Anterior cingulate cortex (tissue), 58 donors: ENCODE measurements at regions not wholly inside any gene's neighbourhood (a gene's known extent, or its start where the extent isn't known, plus 50 kb on each side); places are given as distances from the start of the nearest gene placed in this dataset.

Experiments
- DNase-seq, 58 donors: peaks; one replicate each; lab custom pipeline; 2025; lab: John Stamatoyannopoulos, UW

GRCh38 chr6:19753826-19754225 lies 83.3 kb upstream of the ID4 start:
- DNase-seq, result no peak

GRCh38 chr6:19754686-19755085 lies 82.5 kb upstream of the ID4 start:
- no peak for DNase-seq

GRCh38 chr6:19755181-19755580 lies 82.0 kb upstream of the ID4 start:
- DNase-seq, result no peak

GRCh38 chr6:19757036-19757435 lies 80.1 kb upstream of the ID4 start:
- no peak for DNase-seq

GRCh38 chr6:19759117-19759880 lies 77.9 kb upstream of the ID4 start:
- no peak for DNase-seq

GRCh38 chr6:19761121-19761520 lies 76.0 kb upstream of the ID4 start:
- no peak for DNase-seq

- DNase-seq, result no peak
These were observed 65.3 kb upstream of the ID4 start for GRCh38 chr6:19771753-19772336.

- no peak for DNase-seq
These were observed 64.3 kb upstream of the ID4 start for GRCh38 chr6:19772891-19773290.

- DNase-seq, result no peak
These were observed 55.9 kb upstream of the ID4 start for GRCh38 chr6:19781269-19781668.

- DNase-seq, result no peak
These were observed 54.6 kb upstream of the ID4 start for GRCh38 chr6:19782588-19782987.
